Endothelial cell of umbilical vein (primary cell): ENCODE measurements at regions not wholly inside any gene's neighbourhood (a gene's known extent, or its start where the extent isn't known, plus 50 kb on each side); places are given as distances from the start of the nearest gene placed in this dataset.

Experiments
- POLR2A ChIP-seq: IDR thresholded peaks from 2 replicates; pipeline ENCODE4 v1.6.1; 2012; ENCODE audit warnings: low read depth, mild to moderate bottlenecking, control low read depth, low read length
- TF ChIP-seq, protein P1 (sequence below), 2 donors: IDR thresholded peaks; 1 replicate in 1 of 2; 2 replicates in 1 of 2; pipeline ENCODE4 v1.5.1; 2011; ENCODE audit warnings: low read length in 2 of 2, mild to moderate bottlenecking in 2 of 2, moderate library complexity in 2 of 2, control low read depth in 1 of 2, inconsistent platforms in 1 of 2, low read depth in 1 of 2; ENCODE audit not compliant: insufficient read depth in 1 of 2; ENCODE audit errors: extremely low read depth in 1 of 2
- TF ChIP-seq, protein P2 (sequence below): IDR thresholded peaks from 2 replicates; pipeline ENCODE4 v1.6.1; 2011; ENCODE audit not compliant: insufficient read depth, insufficient read length

GRCh38 chr7:31271641-31272405 lies 68.7 kb downstream of the NEUROD6 start:
- no peak for TF ChIP-seq POLR2A
- TF ChIP-seq, protein P1, sequence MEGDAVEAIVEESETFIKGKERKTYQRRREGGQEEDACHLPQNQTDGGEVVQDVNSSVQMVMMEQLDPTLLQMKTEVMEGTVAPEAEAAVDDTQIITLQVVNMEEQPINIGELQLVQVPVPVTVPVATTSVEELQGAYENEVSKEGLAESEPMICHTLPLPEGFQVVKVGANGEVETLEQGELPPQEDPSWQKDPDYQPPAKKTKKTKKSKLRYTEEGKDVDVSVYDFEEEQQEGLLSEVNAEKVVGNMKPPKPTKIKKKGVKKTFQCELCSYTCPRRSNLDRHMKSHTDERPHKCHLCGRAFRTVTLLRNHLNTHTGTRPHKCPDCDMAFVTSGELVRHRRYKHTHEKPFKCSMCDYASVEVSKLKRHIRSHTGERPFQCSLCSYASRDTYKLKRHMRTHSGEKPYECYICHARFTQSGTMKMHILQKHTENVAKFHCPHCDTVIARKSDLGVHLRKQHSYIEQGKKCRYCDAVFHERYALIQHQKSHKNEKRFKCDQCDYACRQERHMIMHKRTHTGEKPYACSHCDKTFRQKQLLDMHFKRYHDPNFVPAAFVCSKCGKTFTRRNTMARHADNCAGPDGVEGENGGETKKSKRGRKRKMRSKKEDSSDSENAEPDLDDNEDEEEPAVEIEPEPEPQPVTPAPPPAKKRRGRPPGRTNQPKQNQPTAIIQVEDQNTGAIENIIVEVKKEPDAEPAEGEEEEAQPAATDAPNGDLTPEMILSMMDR (IDR thresholded peaks at IDR 0.05; ENCODE audit: extremely low read depth in 1 of 2, insufficient read depth in 1 of 2, low read depth in 1 of 2, low read length in 2 of 2) = no peak
- TF ChIP-seq, protein P2, sequence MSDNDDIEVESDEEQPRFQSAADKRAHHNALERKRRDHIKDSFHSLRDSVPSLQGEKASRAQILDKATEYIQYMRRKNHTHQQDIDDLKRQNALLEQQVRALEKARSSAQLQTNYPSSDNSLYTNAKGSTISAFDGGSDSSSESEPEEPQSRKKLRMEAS = no peak
